Right ventricle myocardium inferior (tissue), 1 donor: ENCODE measurements at regions not wholly inside any gene's neighbourhood (a gene's known extent, or its start where the extent isn't known, plus 50 kb on each side); places are given as distances from the start of the nearest gene placed in this dataset.
"Not testable (repeated sequence)": the region's sequence is repeated elsewhere in the genome, so short reads cannot be mapped to it uniquely, and the experiment has no call there.

Experiments
- ATAC-seq: fragments of 200-7000 bp; cut with Tn5 transposase; one replicate; pipeline ENCODE4 v1.9.1; 2020; ENCODE audit warnings: mild to moderate bottlenecking, moderate library complexity
- DNase-seq: peaks from one replicate; pipeline ENCODE4 v3.0.0; 2021; ENCODE audit errors: missing footprints
- intact Hi-C: fragments of 100-400 bp; cut with DNase I; formaldehyde crosslinking; loops from one replicate; pipeline ENCODE4 v1.11.0; 2022
- donor health status: DM: no; HTN: yes; CAD: no; lungs with severe emphysema.

DNA sequence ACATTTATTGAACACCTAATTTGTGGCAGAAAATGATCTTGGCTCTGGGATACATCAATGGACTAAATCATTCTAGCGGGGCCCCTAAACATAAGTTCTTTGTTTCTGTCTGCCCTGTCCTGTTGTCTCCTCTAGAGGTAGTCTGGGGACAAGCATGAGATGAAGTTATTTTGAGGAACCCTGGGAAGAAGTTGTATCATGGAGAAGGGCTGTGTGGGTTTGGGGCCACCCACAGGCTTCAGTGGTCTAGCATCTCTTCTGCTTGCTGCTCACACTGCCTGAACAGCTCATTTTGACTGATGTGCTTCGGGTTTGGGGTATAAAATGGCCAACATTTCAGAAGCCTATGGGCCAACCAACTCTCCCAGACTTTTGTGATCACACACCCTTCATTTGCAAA is 50.3 kb upstream of the OSBPL11 start:
- DNase-seq (no peak), ATAC-seq (no peak)
- intact Hi-C loops = loop anchor here (2.0 kb wide), 1 partner anchor 51 kb away; the partner anchor contains the start of gene OSBPL11

DNA sequence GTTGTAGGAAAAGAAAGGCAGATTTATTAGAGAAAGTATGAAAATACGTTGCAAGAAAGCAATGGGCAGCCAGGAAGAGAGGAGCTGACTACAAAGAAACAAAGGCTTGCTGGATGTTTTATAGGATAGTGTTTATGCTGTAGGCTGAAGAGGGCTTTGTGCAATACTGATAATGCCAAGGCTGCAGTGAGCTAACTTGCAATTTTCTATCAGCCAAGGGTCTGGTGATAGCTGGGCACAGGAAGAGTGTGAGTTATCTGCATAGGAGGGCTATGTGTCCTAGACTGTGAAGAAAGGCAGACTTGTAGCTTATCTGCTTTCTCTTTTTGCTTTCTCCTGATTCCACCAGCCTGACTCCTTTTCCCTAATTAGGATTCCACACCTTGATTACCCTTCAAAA is 51.3 kb upstream of the OSBPL11 start:
- intact Hi-C loops = no loop called here
- ATAC-seq (no peak), DNase-seq (no peak)

DNA sequence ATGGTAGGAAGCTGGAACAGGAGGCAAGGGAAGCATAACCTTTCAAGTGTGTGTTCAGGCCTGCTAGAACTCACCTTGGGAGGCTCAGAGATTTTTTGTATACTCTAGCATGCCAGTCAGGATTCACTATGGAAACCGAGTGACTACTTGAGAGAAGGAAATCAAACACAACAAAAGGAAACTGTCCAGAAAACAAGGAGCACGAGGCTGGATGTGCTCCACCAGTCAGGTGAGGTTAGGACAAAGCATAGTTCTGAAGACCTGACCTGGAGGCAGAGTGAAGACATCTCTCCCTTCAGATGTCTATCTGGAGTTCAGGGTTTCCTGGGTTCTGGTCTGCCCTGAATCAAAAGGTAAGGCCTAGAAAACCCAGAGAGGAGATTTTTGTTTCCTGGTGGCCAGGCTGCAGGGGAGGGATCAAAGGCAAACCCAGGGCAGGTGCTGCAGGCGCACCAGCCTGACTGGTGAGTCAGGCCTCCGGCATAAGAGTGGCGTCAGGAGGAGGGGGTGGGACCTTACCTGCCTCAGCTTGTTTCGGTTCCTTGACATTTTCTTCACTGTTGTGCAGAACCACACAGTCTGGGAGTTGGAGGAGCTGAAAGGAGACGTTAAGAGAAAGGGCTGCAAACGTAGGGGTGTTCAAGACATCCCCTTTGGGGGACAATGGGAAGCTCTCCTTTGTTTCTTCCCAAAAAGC is 52.2 kb upstream of the OSBPL11 start:
- intact Hi-C loops = no loop called here
- ATAC-seq = no peak
- DNase-seq = no peak

DNA sequence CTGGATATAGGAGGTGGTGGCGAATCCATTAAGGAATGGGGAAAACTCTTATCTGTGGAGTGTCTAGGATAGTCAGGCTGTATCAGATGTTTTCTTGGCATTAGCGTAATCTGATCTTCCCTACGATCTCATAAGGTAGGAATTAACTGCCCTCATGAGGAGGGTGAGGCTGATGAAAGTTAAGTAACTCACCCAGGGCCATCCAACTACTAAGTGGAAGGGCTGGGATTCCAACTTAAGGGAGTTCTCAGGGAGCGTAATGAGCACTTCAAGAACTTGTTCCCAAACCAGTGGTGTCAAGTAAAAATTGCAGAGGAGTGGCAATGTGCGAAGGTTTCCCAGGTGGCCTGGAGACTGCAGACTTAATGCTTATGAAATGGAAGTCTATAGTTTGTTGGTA is 55.9 kb upstream of the OSBPL11 start:
- intact Hi-C loops = no loop called here
- no peak for ATAC-seq

DNA sequence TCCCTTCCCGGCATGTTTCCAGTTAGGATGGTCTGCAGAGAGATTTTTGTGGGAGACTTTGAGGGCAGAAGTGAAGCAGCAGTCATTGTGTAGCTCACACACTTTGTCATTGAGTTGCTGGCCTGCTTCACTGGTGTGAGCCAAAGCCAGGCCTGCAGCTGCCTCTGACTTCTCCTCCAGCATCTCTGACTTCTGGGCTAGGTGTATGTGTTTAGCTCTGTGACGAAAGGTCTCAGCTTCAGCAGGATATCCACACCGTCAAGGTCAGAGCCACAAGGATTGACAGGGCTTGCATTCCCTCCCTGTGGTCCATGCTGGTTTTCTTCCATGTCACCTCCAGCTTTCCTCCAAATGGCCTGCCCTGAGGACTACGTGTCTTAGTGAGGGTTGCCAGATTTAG is 57.1 kb upstream of the OSBPL11 start:
- ATAC-seq = no peak
- intact Hi-C loops = no loop called here

More for the DNA sequence above, 55.9 kb upstream of the OSBPL11 start:
- DNase-seq = no peak

DNA sequence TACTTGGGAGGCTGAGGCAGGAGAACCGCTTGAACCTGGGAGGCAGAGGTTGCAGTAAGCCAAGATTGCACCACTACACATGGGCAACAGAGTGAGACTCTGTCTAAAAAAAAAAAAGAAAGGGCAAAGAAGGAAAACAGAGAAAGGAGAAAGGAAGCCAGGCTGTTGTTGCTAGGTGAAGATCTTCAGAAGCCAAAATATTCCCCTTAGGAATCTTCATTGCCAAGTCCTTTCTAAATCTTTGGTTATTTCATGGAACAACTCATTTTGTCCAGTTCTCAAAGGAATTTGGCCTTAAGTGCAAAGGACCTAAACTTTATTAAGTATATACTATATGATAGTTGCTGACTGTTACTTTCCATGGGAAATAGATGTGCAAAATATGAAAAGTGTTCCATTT is 59.2 kb upstream of the OSBPL11 start:
- no peak for ATAC-seq
- intact Hi-C loops = no loop called here
- DNase-seq = no peak

More for the DNA sequence above, 57.1 kb upstream of the OSBPL11 start:
- DNase-seq = no peak

DNA sequence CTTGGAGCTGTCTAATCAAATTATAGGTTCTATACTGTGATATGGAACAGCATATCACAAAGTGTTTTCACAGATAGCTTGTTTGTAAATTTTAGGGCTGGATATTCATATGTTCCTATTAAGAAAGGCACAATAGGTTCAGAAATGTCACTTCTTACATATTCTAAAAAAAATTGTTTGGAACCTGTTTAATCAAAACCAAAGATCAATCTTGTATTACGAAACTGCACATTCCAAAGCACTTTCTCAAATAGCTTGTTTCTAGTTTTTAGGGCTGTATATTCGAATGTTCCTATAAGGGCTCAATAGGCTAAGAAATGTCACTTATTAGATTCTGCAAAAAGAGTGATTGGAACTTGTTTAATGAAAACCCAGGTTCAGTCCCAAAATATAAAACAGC is 67.4 kb upstream of the OSBPL11 start:
- ATAC-seq (no peak), DNase-seq (no peak)
- intact Hi-C loops = no loop called here

DNA sequence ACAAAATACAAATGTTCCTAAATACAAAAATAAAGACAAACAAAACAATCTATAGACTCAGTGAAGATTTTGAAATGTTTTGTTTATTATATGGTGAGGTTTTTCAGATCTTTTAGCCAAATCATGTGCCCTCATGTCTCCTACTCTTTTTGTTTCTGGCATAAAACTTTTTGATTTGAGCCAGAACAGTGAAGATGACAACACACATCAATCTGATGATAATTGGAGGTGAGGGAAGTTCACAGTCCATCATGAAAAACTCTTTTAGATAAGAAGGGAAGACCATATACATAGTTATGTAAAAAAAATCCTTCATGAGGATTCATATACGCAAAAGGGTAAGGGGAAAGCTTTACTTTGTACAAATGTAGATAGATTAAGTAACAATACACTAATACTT is 75.1 kb upstream of the OSBPL11 start:
- DNase-seq (no peak), ATAC-seq (no peak)
- intact Hi-C loops = no loop called here

DNA sequence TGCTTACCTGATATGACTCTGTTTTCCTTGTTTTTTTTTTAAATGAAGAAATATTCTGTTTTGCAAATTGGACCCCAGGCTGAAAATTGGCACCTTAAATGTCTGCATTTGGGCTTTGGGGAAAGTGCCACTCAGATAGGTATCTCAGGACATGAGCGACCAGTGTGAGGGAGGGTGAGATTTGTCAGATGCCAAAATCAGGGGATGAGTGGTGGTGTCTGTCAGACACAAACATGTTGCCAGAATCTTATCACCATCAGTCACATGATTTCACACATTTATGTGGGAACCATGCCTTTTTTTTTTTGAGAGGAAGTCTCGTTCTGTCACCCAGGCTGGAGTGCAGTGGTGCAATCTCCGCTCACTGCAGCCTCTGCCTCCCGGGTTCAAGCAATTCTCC is 75.6 kb upstream of the OSBPL11 start:
- DNase-seq (no peak), ATAC-seq (no peak)
- intact Hi-C loops = no loop called here

DNA sequence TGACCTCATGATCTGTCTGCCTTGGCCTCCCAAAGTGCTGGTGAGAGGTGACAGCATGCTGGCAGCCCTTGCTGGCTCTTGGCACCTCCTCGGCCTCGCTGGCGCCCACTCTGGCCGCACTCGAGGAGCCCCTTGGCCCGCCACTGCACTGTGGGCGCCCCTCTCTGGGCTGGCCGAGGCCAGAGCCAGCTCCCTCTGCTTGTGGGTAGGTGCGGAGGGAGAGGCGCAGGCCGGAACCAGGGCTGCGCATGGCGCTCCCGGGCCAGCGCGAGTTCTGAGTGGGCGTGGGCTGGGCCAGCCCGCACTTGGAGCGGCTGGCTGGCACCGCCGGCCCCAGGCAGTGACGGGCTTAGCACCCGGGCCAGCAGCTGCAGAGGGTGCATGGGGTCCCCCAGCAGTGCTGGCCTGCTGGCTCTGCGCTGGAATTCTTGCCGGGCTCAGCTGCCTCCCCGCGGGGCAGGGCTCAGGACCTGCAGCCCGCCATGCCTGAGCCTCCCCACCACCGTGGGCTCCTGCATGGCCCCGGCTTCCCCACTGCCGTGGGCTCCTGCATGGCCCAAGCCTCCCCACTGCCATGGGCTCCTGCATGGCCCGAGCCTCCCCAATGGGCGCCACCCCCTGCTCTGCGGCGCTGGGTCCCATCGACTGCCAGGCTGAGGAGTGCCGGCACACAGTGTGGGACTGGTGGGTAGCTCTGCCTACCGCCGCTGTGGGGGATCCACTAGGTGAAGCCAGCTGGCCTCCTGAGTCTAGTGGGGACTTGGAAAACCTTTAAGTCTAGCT is 76.4 kb upstream of the OSBPL11 start:
- intact Hi-C loops = no loop called here
- ATAC-seq (no peak), DNase-seq (no peak)

DNA sequence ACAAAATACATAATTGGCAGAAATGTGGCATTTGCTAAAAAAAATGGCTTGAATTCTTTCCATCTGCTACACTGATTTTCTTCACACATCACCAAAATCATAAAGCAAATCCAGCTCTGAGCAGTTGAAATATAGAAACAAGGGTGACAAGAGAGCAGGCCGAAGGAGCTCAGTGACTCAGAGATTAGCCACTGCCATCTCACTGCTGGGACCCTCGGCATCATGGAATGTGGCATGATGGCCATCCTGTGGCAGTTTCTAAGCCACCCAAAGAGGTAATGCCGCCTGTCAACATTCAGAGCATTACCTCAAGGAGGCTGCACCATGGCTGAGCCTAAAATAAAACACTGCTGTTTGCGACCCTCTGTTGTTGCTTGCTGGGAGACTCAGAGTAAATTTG is 80.5 kb upstream of the OSBPL11 start:
- ATAC-seq = no peak
- intact Hi-C loops = no loop called here
- DNase-seq = no peak

DNA sequence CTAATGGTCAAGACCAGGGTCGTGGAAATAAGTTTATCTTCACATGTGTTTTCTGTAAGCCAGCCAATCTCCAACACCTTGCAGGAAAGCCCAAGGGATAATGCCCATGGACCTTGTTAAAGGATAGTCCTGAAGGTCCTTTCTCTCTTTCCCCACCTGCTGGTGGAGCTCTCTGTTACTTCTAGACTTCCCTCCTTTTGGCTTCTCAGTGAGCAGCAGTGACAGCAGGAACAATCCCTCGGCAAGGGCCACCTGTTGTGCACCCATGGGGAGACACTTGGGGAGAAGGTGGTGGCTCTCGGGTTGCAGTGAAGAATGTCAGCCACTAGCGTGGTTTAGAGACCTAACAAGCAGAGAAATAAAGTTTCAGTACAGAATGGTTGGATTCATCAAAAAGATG is 84.0 kb upstream of the OSBPL11 start:
- intact Hi-C loops = no loop called here
- ATAC-seq = no peak
- no peak for DNase-seq

DNA sequence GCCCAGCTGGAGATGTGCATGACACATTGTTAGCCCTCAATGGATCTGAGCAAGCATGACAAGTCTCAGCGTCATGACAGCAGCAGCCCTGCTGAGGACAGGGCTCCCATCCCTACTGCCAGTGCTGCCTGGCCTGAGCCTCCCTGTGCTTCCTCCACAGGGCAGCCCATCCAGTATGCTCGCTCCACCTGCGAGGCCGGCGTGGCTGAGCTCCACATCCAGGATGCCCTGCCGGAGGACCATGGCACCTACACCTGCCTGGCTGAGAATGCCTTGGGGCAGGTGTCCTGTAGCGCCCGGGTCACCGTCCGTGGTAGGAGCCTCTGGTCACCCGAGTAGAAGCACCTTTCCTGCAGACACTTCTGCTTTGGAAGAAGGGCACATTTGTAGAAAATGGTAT is 85.8 kb upstream of the OSBPL11 start:
- ATAC-seq (no peak), DNase-seq (no peak)
- intact Hi-C loops = no loop called here

DNA sequence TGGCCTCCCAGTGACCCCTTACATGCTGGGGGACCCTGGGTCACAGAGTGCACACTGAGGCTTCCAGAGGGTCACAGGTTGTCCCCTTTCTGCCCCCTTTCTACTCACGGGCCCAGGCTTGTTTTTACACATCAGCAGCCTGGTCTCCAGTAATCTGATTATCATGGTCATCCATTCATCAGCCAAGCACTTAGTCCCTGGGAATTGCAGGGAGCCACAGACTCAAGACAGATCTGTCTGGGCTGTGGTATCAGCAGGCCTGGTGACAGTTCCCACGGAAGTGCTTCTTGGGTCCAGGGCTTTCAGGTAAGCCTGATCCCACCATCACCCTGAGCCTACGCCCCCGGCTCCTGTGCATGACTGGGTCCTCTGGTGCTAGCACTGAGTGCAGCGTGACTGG is 86.6 kb upstream of the OSBPL11 start:
- DNase-seq, ATAC-seq, intact Hi-C loops: not testable (repeated sequence)

DNA sequence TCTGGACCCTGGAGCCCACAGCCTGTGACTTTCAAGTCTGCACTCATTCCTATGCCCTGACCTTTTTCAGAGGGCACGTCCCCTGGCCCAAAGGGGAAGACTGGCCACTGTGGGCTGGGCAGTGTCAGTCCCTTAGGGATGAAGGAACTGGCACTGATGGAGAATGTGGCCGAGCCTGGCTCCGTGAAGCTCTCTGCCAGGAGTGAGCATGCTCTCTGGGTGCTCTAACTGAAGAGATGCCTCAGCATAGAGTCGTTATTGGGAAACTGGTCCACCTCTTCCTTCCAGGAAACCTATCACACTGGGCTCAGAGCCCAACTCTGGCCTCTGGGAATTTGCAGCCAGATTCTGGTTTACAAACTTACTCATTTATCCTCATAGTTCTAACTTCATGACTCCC is 87.3 kb upstream of the OSBPL11 start:
- ATAC-seq = peak; percentile 60
- DNase-seq, intact Hi-C loops: not testable (repeated sequence)

DNA sequence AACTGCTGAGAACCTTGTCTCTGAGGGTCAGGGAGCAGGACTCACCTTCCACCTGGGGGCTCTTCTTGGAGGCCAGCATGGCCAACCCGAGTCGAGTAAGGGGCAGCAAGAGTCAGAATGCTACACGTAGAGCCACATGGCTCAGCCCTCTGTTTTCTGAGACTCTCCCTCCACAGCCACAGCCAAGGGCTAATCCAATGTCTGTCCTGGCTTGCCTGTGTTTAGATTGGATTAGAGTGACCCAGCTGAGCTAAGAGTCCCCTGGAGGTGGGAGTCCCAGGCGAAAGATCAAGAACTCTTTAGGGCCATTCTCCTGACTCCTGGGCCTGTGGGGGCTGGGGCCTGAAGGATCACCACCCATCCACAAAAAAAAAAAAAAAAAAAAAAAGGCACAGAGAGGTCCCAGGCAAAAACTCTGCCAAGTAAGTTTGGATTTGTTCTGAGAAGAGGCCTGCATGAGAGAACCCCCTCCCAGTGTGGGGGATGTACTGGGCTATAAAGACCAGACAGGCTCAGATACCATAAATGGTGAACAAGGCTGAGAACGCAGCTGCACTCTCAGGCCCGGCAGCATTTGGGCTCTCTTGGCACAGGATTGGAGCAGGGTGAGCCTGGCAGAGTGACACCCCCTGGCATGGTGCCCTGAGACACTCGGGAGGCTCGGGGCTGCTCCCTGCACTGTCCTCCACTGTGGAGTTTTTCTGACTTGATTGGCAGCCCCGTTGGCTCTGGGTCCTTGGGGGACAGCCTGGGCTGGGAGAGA is 88.0 kb upstream of the OSBPL11 start:
- intact Hi-C loops = no loop called here
- ATAC-seq (peak; percentile 67), DNase-seq (peak; percentile 77)

DNA sequence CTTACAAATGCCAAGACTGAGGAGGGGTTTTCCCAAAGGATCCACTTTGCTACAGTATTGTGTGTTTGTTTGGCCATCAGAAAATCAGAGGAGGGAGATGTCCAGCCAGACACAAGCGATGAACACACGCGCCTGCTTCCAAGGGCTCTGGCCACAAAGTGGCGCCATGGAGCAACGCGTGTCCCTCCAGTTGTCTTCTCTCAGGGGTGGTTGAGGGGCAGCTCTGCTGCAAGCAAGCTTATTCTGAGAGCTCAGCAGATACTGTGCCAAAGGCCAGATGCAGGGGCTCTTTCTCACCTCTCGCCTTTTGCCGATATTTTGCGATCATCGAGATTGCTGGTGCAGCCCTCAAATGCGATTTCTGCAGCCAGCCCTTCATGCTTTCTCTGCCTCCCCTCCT is 88.9 kb upstream of the OSBPL11 start:
- intact Hi-C loops = no loop called here
- no peak for ATAC-seq
- no peak for DNase-seq

DNA sequence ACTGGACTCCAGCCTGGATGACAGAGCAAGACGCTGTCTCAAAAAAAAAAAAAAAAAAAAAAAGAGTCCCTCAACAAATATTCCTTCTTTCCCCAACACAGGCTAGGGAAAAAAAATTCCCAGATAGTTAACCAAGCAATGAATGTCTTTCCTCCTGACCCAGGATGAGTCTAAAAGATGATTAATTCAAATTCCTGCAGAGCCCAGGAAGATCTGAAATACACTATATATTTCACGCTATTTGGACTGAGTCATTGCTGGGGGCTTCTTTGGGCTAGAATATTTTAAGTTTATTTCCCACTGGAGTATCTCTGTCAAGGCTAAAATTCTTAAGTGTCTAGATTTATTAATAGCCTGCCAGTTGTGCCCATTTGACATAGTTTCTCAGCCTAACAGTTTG is 90.4 kb upstream of the OSBPL11 start:
- DNase-seq, intact Hi-C loops, ATAC-seq: not testable (repeated sequence)

DNA sequence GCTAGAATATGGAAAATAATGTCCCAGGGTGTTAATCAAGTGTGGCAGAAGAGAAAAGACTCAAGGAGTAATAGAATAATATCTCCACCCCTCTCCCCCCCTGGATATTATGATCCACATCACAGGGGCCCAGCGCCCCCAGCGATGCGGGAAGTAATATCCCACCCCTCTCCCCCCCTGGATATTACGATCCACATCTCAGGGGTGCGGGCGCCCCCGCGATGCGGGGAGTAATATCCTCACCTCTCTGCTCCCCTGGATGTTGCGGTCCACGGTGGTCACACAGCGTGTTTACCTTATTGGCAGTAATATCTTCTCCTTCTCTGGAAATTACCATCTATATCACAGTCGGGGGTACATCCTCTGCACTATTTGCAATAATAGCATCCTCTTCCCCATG is 97.1 kb upstream of the OSBPL11 start:
- no peak for DNase-seq
- intact Hi-C loops = no loop called here

DNA sequence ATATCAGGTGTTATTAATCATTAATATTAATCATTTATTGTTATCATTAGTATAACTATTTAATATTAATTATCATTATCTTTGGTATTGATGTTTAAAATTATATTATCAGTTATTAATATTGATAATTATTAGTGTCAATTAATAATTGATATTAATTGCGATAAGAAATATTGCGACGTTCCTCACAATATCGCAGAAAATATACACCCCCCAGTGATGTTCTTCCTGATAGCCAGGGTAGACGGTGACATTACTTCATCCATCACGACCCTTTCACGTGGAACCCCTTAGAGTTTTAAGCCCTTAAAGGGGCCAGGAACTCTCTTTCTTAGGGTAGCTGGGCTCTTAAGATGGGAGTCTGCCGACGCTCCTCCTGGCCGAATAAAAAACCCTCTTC is 98.6 kb upstream of the OSBPL11 start:
- DNase-seq = no peak
- intact Hi-C loops = no loop called here
- ATAC-seq = no peak

More for the DNA sequence above, 97.1 kb upstream of the OSBPL11 start:
- no peak for ATAC-seq
